SK-N-SH (cell line): ENCODE measurements at regions not wholly inside any gene's neighbourhood (a gene's known extent, or its start where the extent isn't known, plus 50 kb on each side); places are given as distances from the start of the nearest gene placed in this dataset.
A peak's percentile ranks its signal among the peaks of the same experiment; 100 is the strongest.

Experiments
- CTCF ChIA-PET: fragments of 300-600, 350-600 bp; formaldehyde crosslinking; extraction: SDS; loops from one replicate; lab custom pipeline; 2021; lab: Yijun Ruan, JAX
- POLR2A ChIA-PET: fragments of 350-600 bp; sonication (Branson Sonifier 250); formaldehyde crosslinking; extraction: SDS; loops from one replicate; lab custom pipeline; 2020; ENCODE audit warnings: antibody characterized with exemption, inconsistent platforms; lab: Yijun Ruan, JAX
- DNase-seq: peaks from one replicate; pipeline ENCODE4 v3.0.0; 2012
- H2AFZ ChIP-seq: fragments of 200-600 bp; sonication (generic); 2 replicates; pipeline ENCODE4 v1.8.1; 2016; ENCODE audit warnings: antibody characterized with exemption, mild to moderate bottlenecking, low read depth
- H3F3A ChIP-seq: fragments of 200-600 bp; sonication (generic); replicated peaks from 2 replicates; pipeline ENCODE3; 2016; ENCODE audit warnings: antibody characterized with exemption, mild to moderate bottlenecking; ENCODE audit not compliant: insufficient read depth
- H3K27ac ChIP-seq, 2 experiments: fragments of 200-500 bp in 1 of 2; fragments of 200-600 bp in 1 of 2; sonication (Bioruptor generic) in 1 of 2; sonication (generic), shearing (Covaris generic) in 1 of 2; 2 replicates each; pipeline versions ENCODE4 v1.5.1 to v1.6.1; 2014 to 2016; ENCODE audit warnings: low read depth in 2 of 2, inconsistent platforms in 1 of 2, low read length in 1 of 2, mild to moderate bottlenecking in 1 of 2, mixed read lengths in 1 of 2
- H3K27me3 ChIP-seq: fragments of 200-600 bp; sonication (generic), shearing (Covaris generic); 2 replicates; pipeline ENCODE4 v1.6.1; 2016; ENCODE audit warnings: mixed run types; ENCODE audit not compliant: insufficient read depth
- H3K36me3 ChIP-seq, 2 experiments: fragments of 200-500 bp in 1 of 2; fragments of 200-600 bp in 1 of 2; sonication (Bioruptor generic) in 1 of 2; sonication (generic) in 1 of 2; replicated peaks in 1 of 2; 2 replicates each; pipeline versions ENCODE3 to v1.5.1; 2014 to 2016; ENCODE audit warnings: low read length in 1 of 2, mild to moderate bottlenecking in 1 of 2; ENCODE audit not compliant: insufficient read depth in 2 of 2, control insufficient read depth in 1 of 2
- H3K4me1 ChIP-seq, 2 experiments: fragments of 200-500 bp in 1 of 2; fragments of 200-600 bp in 1 of 2; sonication (Bioruptor generic) in 1 of 2; sonication (generic), shearing (Covaris generic) in 1 of 2; 2 replicates each; pipeline versions ENCODE4 v1.5.1 to v1.6.1; 2014 to 2016; ENCODE audit warnings: low read depth in 1 of 2, low read length in 1 of 2, mixed run types in 1 of 2; ENCODE audit not compliant: insufficient read depth in 2 of 2, control insufficient read depth in 1 of 2
- H3K4me2 ChIP-seq: fragments of 200-600 bp; sonication (generic), shearing (Covaris generic); 2 replicates; pipeline ENCODE4 v1.6.1; 2017; ENCODE audit warnings: mixed run types
- H3K4me3 ChIP-seq, 2 experiments: fragments of 200-500 bp in 1 of 2; fragments of 200-600 bp in 1 of 2; sonication (Bioruptor generic) in 1 of 2; sonication (generic), shearing (Covaris generic) in 1 of 2; 2 replicates each; pipeline versions ENCODE4 v1.5.1 to v1.8.1; 2014 to 2016; ENCODE audit warnings: low read depth in 2 of 2, inconsistent platforms in 1 of 2, low read length in 1 of 2, mild to moderate bottlenecking in 1 of 2, mixed read lengths in 1 of 2, moderate library complexity in 1 of 2
- H3K79me2 ChIP-seq: fragments of 200-600 bp; sonication (generic); 2 replicates; pipeline ENCODE4 v1.8.1; 2017; ENCODE audit warnings: mild to moderate bottlenecking; ENCODE audit not compliant: insufficient read depth
- H3K9ac ChIP-seq: fragments of 200-600 bp; sonication (generic); 2 replicates; pipeline ENCODE4 v1.6.1; 2017; ENCODE audit warnings: mixed run types
- H3K9me2 ChIP-seq: fragments of 200-600 bp; sonication (generic); 2 replicates; pipeline ENCODE4 v1.6.1; 2017; ENCODE audit warnings: mixed run types
- H3K9me3 ChIP-seq: fragments of 200-600 bp; sonication (generic); 2 replicates; pipeline ENCODE4 v1.6.1; 2017; ENCODE audit warnings: mixed run types, mild to moderate bottlenecking, moderate library complexity
- H4K20me1 ChIP-seq: fragments of 200-600 bp; sonication (generic); 2 replicates; pipeline ENCODE4 v1.6.1; 2017; ENCODE audit warnings: mild to moderate bottlenecking, mixed run types; ENCODE audit not compliant: insufficient read depth
- EP300 ChIP-seq, 2 experiments: IDR thresholded peaks; 2 replicates each; pipeline versions ENCODE4 v1.4.0 to v1.6.1; 2012; ENCODE audit warnings: borderline replicate concordance in 1 of 2, low read depth in 1 of 2, low read length in 1 of 2
- FOSL2 ChIP-seq: IDR thresholded peaks from 2 replicates; pipeline ENCODE4 v1.4.0; 2012; ENCODE audit warnings: low read depth, mild to moderate bottlenecking, moderate library complexity, borderline replicate concordance
- FOXJ3 ChIP-seq: sonication (generic); formaldehyde crosslinking; IDR thresholded peaks from 2 replicates; pipeline ENCODE4 v1.5.1; 2020; ENCODE audit warnings: mild to moderate bottlenecking, missing genetic modification reagents
- FOXM1 ChIP-seq: IDR thresholded peaks from 2 replicates; pipeline ENCODE4 v1.4.0; 2012; ENCODE audit warnings: low read depth, mild to moderate bottlenecking
- GATA2 ChIP-seq: sonication (generic); formaldehyde crosslinking; IDR thresholded peaks from 2 replicates; pipeline ENCODE4 v1.5.0; 2020; ENCODE audit warnings: mild to moderate bottlenecking, missing genetic modification reagents
- JUND ChIP-seq: IDR thresholded peaks from 2 replicates; pipeline ENCODE4 v1.4.0; 2012
- MXI1 ChIP-seq: IDR thresholded peaks from 2 replicates; pipeline ENCODE4 v1.6.1; 2012; ENCODE audit warnings: mild to moderate bottlenecking, low read depth, low read length, improper control_type of control experiment
- RAD21 ChIP-seq: IDR thresholded peaks from 2 replicates; pipeline ENCODE4 v1.6.1; 2012; ENCODE audit warnings: mild to moderate bottlenecking, low read length
- RXRA ChIP-seq: IDR thresholded peaks from 2 replicates; pipeline ENCODE4 v1.4.0; 2012; ENCODE audit warnings: low read depth, mild to moderate bottlenecking, borderline replicate concordance
- SMC3 ChIP-seq: IDR thresholded peaks from 2 replicates; pipeline ENCODE4 v1.6.1; 2012; ENCODE audit warnings: low read depth, low read length, improper control_type of control experiment
- TCF12 ChIP-seq: IDR thresholded peaks from 2 replicates; pipeline ENCODE4 v1.4.0; 2012
- TEAD4 ChIP-seq: IDR thresholded peaks from 2 replicates; pipeline ENCODE4 v1.4.0; 2012; ENCODE audit warnings: mild to moderate bottlenecking, borderline replicate concordance; ENCODE audit not compliant: insufficient read depth
- WGBS: methylation state at CpG from one replicate; pipeline ENCODE4 v1.1.6; 2017; ENCODE audit warnings: low lambda C conversion rate; 5-methylcytosine and 5-hydroxymethylcytosine counted together
- TF ChIP-seq, protein P1 (sequence below): IDR thresholded peaks from 2 replicates; pipeline ENCODE4; 2012
- TF ChIP-seq, protein P2 (sequence below): fragments of 200-600 bp; sonication (generic); IDR thresholded peaks from 2 replicates; pipeline ENCODE4 v1.6.1; 2017; ENCODE audit warnings: antibody characterized with exemption, mild to moderate bottlenecking, moderate library complexity

DNA sequence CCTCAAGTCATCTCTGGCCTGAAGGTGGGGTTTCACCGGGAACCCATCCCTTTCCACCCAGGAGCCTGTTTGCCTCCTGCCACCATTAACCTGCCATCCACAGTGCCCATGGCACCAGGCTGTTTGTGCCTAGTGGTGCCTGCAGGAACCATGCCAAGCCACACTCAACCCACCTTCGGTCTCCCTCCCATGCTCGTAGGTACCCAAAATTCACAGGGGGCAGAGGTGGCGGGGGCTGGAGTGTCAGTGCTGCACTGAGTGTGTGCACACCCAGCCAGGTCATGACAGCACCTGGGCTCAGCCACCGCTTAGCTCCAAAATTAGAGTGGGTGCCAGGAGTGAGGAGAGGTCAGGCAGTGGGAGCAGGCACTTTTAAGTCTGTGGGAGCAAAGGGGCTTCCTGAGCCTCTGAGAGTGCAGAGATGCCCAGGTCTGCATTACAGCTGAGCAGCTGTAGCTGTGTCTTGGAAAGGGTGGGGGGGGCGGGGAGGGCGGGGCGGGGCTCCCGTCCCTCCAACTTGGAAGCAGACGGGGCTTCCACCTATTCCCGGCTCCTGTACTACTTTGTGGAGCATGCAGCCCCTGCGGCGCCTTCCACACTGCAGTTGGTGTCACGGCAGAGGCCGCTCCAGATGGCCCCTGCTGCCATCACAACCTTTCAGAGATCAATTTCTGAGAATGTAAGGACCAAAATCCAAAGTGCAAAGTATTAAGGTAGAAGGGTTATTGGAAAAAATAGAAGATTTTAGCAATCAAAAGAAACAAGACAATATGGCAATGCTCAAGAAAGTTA, 2396.8 kb upstream of the C9orf72 start (continued):
- TF ChIP-seq, protein P1, sequence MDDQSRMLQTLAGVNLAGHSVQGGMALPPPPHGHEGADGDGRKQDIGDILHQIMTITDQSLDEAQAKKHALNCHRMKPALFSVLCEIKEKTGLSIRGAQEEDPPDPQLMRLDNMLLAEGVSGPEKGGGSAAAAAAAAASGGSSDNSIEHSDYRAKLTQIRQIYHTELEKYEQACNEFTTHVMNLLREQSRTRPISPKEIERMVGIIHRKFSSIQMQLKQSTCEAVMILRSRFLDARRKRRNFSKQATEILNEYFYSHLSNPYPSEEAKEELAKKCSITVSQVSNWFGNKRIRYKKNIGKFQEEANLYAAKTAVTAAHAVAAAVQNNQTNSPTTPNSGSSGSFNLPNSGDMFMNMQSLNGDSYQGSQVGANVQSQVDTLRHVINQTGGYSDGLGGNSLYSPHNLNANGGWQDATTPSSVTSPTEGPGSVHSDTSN, result no peak
- TF ChIP-seq MXI1, result no peak
- TF ChIP-seq, all 33 proteins: peak for 0

DNA sequence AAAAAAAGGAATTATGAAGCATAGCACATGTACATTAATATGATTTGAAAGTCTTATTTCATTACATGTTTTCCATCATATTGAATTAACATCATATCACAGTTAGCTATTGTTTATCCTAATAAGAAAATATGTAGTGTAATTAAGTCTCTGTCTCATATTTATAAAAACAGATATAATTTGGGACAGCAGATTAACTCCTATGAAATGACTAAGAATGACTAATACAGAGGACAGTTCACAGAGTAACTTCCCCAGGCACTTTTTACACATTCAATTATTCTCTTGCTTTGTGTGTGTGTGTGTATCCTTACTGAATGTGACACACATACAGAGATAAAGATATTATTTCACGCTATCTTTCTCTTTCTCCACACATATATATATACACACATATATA, 2400.9 kb upstream of the C9orf72 start:
- H3K4me2 ChIP-seq, result no peak overlapping the region
- H3K27me3 ChIP-seq, result no peaks in the 10 kb centered on the region
- H3F3A ChIP-seq, result peaks cover 4% of the 10 kb centered on the region
- H3K9me2 ChIP-seq, result no peaks in the 10 kb centered on the region
- no peaks in the 10 kb centered on the region for H3K36me3 ChIP-seq
- DNase-seq, result no peak
- POLR2A ChIA-PET, result no interaction called here
- H2AFZ ChIP-seq, result no peak overlapping the region
- H3K27ac ChIP-seq, result peak overlapping the region in 1 of 2 experiments; percentile 59; a peak in 2 of 4 replicates
- H4K20me1 ChIP-seq, result no peaks in the 10 kb centered on the region
- no peaks in the 10 kb centered on the region for H3K9me3 ChIP-seq
- no peak overlapping the region for H3K9ac ChIP-seq
- no peak overlapping the region for H3K4me3 ChIP-seq
- CTCF ChIA-PET, result no interaction called here
- 39% methylated on average over 1 of the region's 1 CpG for WGBS
- H3K79me2 ChIP-seq, result no peaks in the 10 kb centered on the region
- H3K4me1 ChIP-seq, result no peaks in the 10 kb centered on the region; a peak in 1 of 4 replicates
- no peak for TF ChIP-seq FOXJ3 (CRISPR knock-in tag)
- no peak for TF ChIP-seq FOXM1
- TF ChIP-seq FOSL2, result peak; percentile 39; the same call in 1 of the 2 replicates
- TF ChIP-seq, protein P1, result peak; percentile 27; the same call in 1 of the 2 replicates
- TF ChIP-seq TEAD4, result peak; percentile 21; the same call in 1 of the 2 replicates
- no peak for TF ChIP-seq RAD21
- TF ChIP-seq TCF12, result peak; percentile 54
- peak; percentile 46 for TF ChIP-seq JUND

DNA sequence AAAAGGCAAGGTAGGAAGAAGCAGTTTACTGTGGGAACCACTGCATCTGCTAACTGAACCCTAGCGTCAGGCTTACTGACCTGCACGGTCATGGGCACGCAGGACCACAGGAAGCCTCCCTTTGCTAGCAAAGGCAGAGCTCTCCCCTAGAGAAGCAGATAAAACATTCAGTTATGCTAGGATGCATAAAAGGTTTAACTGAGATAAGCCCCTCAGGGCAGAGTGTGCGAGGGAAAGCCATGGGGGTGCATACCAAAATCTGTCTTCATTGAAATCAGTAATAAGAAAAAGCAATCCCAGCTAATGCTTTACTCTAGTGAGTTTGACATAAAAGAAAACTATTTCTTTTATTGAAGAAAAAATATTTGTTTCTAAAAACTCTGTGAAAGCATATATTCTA, 2403.7 kb upstream of the C9orf72 start:
- WGBS, result 84% methylated on average over 4 of the region's 4 CpGs
- H3K79me2 ChIP-seq, result no peaks in the 10 kb centered on the region
- H3K4me1 ChIP-seq, result no peaks in the 10 kb centered on the region; a peak in 1 of 4 replicates
- H3K4me2 ChIP-seq, result no peak overlapping the region
- DNase-seq, result no peak
- POLR2A ChIA-PET, result no interaction called here
- H3K27ac ChIP-seq, result no peak overlapping the region
- H3K4me3 ChIP-seq, result no peak overlapping the region
- H4K20me1 ChIP-seq, result no peaks in the 10 kb centered on the region
- H3K36me3 ChIP-seq, result no peaks in the 10 kb centered on the region
- H3K27me3 ChIP-seq, result no peaks in the 10 kb centered on the region
- no peak overlapping the region for H3K9ac ChIP-seq
- TF ChIP-seq FOXM1, result no peak
- TF ChIP-seq TEAD4, result no peak
- TF ChIP-seq GATA2 (CRISPR knock-in tag), result no peak
- TF ChIP-seq SMC3, result no peak
- TF ChIP-seq, protein P2, sequence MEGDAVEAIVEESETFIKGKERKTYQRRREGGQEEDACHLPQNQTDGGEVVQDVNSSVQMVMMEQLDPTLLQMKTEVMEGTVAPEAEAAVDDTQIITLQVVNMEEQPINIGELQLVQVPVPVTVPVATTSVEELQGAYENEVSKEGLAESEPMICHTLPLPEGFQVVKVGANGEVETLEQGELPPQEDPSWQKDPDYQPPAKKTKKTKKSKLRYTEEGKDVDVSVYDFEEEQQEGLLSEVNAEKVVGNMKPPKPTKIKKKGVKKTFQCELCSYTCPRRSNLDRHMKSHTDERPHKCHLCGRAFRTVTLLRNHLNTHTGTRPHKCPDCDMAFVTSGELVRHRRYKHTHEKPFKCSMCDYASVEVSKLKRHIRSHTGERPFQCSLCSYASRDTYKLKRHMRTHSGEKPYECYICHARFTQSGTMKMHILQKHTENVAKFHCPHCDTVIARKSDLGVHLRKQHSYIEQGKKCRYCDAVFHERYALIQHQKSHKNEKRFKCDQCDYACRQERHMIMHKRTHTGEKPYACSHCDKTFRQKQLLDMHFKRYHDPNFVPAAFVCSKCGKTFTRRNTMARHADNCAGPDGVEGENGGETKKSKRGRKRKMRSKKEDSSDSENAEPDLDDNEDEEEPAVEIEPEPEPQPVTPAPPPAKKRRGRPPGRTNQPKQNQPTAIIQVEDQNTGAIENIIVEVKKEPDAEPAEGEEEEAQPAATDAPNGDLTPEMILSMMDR, result no peak
- no peak for TF ChIP-seq EP300 (IDR thresholded peaks at IDR 0.05; ENCODE audit: borderline replicate concordance in 1 of 2, low read depth in 1 of 2, low read length in 1 of 2)
- no peak for TF ChIP-seq MXI1
- TF ChIP-seq RXRA, result no peak
- TF ChIP-seq FOXJ3 (CRISPR knock-in tag), result no peak
- H3K9me2 ChIP-seq, result no peaks in the 10 kb centered on the region
- H2AFZ ChIP-seq, result no peak overlapping the region
- peaks cover 4% of the 10 kb centered on the region for H3F3A ChIP-seq
- no peaks in the 10 kb centered on the region for H3K9me3 ChIP-seq
- CTCF ChIA-PET, result no interaction called here
